Pancreas (tissue), 10 donors: ENCODE measurements at regions not wholly inside any gene's neighbourhood (a gene's known extent, or its start where the extent isn't known, plus 50 kb on each side); places are given as distances from the start of the nearest gene placed in this dataset.

Experiments used
- ATAC-seq, 4 donors: fragments of 200-7000 bp; cut with Tn5 transposase; one replicate each; pipeline versions ENCODE4 v1.8.0 to v1.9.1; 2020; ENCODE audit warnings: mild to moderate bottlenecking in 4 of 4, moderate library complexity in 4 of 4
- DNase-seq, 6 donors: peaks; one replicate each; pipeline ENCODE4 v3.0.0-alpha.2; 2020
- FAIRE-seq: peaks from 2 replicates; lab custom pipeline; 2012; peaks lifted over from hg19 to GRCh38; lab: Jason Lieb, UNC
- H3K27ac ChIP-seq, 4 donors: fragments of 200-600 bp; sonication (generic); 1 replicate in 3 of 4; 2 replicates in 1 of 4; pipeline versions ENCODE4 v1.5.0 to v1.8.0; 2020
- H3K27me3 ChIP-seq, 4 donors: fragments of 200-600 bp; one replicate each; pipeline ENCODE4 v1.8.0; 2021
- H3K36me3 ChIP-seq, 3 donors: fragments of 200-600 bp; sonication (generic) in 1 of 3; one replicate each; pipeline versions ENCODE4 v1.5.0 to v1.8.0; 2020 to 2021
- H3K4me1 ChIP-seq, 3 donors: fragments of 200-600 bp; one replicate each; pipeline ENCODE4 v1.8.0; 2021
- H3K4me3 ChIP-seq, 4 donors: fragments of 200-600 bp; sonication (generic) in 2 of 4; one replicate each; pipeline versions ENCODE4 v1.5.0 to v1.8.0; 2020 to 2021
- H3K9me3 ChIP-seq, 4 donors: fragments of 200-600 bp; one replicate each; pipeline ENCODE4 v1.8.0; 2021
- CTCF ChIP-seq, 4 donors: fragments of 200-600 bp; sonication (generic) in 3 of 4; IDR thresholded peaks; one replicate each; pipeline versions ENCODE4 v1.5.0 to v1.8.0; 2021; ENCODE audit warnings: antibody characterized with exemption in 4 of 4
- WGBS, 2 donors: extraction: QIAGEN DNeasy Blood & Tissue Kit; methylation state at CpG; one replicate each; pipeline ENCODE4 v1.1.7; 2013; 5-methylcytosine and 5-hydroxymethylcytosine counted together
- intact Hi-C, 3 donors: fragments of 100-400 bp; cut with DNase I; formaldehyde crosslinking; loops; one replicate each; pipeline versions ENCODE4 v1.11.1 to v1.14.2; 2022
- donor health status: healthy with polysubstance abuse.
- donor health status: DM: no; HTN: no; CAD: no; lungs with moderate emphysema.
- donor health status: DM: no; HTN: no; CAD: no.
- donor health status: control.
- donor health status: control.
- donor health status: Bipolar disorder and iron deficiency.
- donor health status: DM: yes; HTN: yes; CAD: no.
- donor health status: DM: no; HTN: no; CAD: no.
- donor health status: DM: no; HTN: no; CAD: no.
- donor health status: DM: yes; HTN: yes; CAD: no.

- intact Hi-C loops = no loop called here
- H3K27me3 ChIP-seq = no peaks in the 10 kb centered on the region
- H3K9me3 ChIP-seq = no peaks in the 10 kb centered on the region
- no peaks in the 10 kb centered on the region for H3K4me1 ChIP-seq
- H3K27ac ChIP-seq = no peak overlapping the region
- H3K36me3 ChIP-seq = no peaks in the 10 kb centered on the region
- FAIRE-seq (no peak), ATAC-seq (no peak), DNase-seq (no peak)
- TF ChIP-seq CTCF (IDR thresholded peaks at IDR 0.05) = no peak
- no peak overlapping the region for H3K4me3 ChIP-seq
Measured at GRCh38 chr1:81398041-81398440, 402.7 kb upstream of the ADGRL2 start.

GRCh38 chr1:81392526-81393226 lies 408.1 kb upstream of the ADGRL2 start:
- peak; percentile 43 for FAIRE-seq
- no peaks in the 10 kb centered on the region for H3K27me3 ChIP-seq
- no peak for ATAC-seq
- no peak for TF ChIP-seq CTCF (IDR thresholded peaks at IDR 0.05)
- no peaks in the 10 kb centered on the region for H3K36me3 ChIP-seq
- intact Hi-C loops = no loop called here
- no peaks in the 10 kb centered on the region for H3K4me1 ChIP-seq
- H3K4me3 ChIP-seq = no peak overlapping the region
- DNase-seq = no peak
- H3K9me3 ChIP-seq = no peaks in the 10 kb centered on the region
- H3K27ac ChIP-seq = no peak overlapping the region

- no peaks in the 10 kb centered on the region for H3K4me1 ChIP-seq
- H3K27me3 ChIP-seq = no peaks in the 10 kb centered on the region
- intact Hi-C loops = no loop called here
- TF ChIP-seq CTCF (IDR thresholded peaks at IDR 0.05) = no peak
- H3K27ac ChIP-seq = no peak overlapping the region
- no peaks in the 10 kb centered on the region for H3K9me3 ChIP-seq
- no peak for DNase-seq
- FAIRE-seq = no peak
- H3K36me3 ChIP-seq = no peaks in the 10 kb centered on the region
- WGBS, 2 donors = 36 to 41% methylated on average over 4 of the region's 4 CpGs
- ATAC-seq = peak in 2 of 4 donors; percentile 27 to 36
- H3K4me3 ChIP-seq = no peak overlapping the region
Measured at GRCh38 chr1:81391125-81391828, 409.5 kb upstream of the ADGRL2 start.

- TF ChIP-seq CTCF (IDR thresholded peaks at IDR 0.05) = no peak
- DNase-seq (no peak), ATAC-seq (no peak), FAIRE-seq (no peak)
- intact Hi-C loops = no loop called here
- Histone ChIP-seq H3K36me3 (no peaks in the 10 kb centered on the region), H3K27me3 (no peaks in the 10 kb centered on the region), H3K9me3 (no peaks in the 10 kb centered on the region), H3K4me3 (no peak overlapping the region), H3K27ac (no peak overlapping the region), H3K4me1 (no peaks in the 10 kb centered on the region)
- 81 to 86% methylated on average over 4 of the region's 4 CpGs for WGBS, 2 donors
Measured at GRCh38 chr1:81388435-81388834, 412.3 kb upstream of the ADGRL2 start.

- WGBS, 2 donors = 38 to 57% methylated on average over 4 of the region's 4 CpGs
- Histone ChIP-seq H3K36me3 (no peaks in the 10 kb centered on the region), H3K27ac (no peak overlapping the region), H3K9me3 (no peaks in the 10 kb centered on the region), H3K27me3 (no peaks in the 10 kb centered on the region), H3K4me3 (no peak overlapping the region), H3K4me1 (no peaks in the 10 kb centered on the region)
- intact Hi-C loops = no loop called here
- no peak for TF ChIP-seq CTCF (IDR thresholded peaks at IDR 0.05)
- ATAC-seq (no peak), DNase-seq (no peak), FAIRE-seq (no peak)
Measured at GRCh38 chr1:81387446-81387845, 413.3 kb upstream of the ADGRL2 start.
